ENCODE measurements at regions not wholly inside any gene's neighbourhood (a gene's known extent, or its start where the extent isn't known, plus 50 kb on each side); places are given as distances from the start of the nearest gene placed in this dataset.
"Not testable (repeated sequence)": the region's sequence is repeated elsewhere in the genome, so short reads cannot be mapped to it uniquely, and the experiment has no call there.

DNA sequence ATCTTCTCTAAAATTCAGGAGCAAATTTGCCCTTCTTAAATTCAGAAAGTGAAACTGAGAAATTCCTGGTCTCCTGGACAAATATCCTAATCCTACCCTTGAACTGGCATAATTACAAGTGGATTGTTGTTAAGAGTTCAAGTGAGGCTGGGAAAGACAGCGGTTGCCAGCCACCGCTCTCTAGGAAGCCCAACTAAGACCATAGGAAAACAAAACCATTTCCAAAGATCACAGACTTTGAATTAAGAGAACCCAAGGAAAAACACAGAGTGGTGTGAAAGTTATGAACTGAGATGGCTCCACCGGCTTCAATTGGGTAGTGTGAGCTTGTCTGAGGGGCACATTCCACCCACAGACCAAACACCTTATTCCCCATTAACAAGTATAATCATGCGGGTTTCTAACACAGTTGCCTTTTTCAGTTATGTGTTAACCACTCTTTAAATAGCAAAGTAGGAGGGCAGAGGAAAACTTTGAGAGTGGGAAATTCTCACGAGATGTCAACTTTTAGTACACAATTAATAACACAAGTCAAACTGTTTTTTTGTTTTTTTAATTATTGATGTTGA is 1628.8 kb upstream of the SEL1L start:
- no peak for DNase-seq

DNA sequence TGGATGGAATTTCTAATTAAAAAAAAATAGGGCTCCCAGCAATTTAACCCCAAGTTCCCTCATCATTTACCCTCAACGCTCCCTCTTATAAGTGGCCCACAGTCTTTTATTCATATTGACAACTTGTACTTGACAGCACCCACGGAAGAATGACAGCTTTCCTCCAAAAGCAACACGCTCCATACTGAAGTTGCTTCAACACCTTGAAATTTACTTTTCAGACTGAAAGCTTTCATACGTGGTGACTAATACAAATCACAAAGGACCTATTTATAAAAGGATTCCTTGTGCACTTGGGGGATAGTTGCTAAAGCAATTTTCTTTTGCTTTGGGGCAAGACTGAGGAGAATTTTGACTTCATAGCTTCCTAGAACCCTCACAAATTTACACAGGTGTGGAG is 1629.4 kb upstream of the SEL1L start:
- DNase-seq = no peak

DNA sequence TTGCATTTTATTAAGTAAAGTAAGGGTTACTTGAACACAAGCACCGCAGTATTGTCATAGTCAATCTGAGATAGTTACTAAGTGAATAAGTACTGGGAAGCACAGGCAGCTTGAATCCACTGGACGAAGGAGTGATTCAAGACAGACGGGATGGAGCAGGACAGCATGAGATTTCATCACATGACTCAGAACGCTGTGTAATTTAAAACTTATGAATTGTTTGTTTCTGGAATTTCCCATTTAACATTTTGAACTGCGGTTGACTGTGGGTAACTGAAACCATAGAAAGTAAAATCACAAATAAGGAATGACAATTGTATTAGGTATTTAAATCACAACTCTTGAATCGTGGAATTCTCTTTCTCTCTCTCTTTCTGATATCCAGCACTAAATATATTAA is 1630.4 kb upstream of the SEL1L start:
- DNase-seq = no peak

DNA sequence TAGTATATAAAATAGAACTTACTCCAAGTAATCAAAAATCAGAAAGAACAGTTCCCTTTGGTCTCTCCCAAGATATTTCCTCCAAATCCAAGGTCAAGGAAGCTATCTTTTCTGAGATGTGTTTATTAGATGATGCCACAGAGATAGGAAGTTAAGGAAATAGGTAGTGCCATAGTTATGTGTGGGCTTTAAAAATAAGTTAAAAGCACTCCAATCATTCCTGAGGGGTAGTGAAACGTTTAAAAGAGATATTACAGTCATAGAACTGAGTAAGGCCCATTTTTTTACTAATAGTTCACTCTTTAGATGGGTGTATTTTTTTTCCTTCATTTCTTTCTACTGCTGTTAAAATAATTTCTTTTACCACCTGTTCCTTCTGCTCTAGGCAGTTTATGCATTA is 1630.9 kb upstream of the SEL1L start:
- DNase-seq = no peak

DNA sequence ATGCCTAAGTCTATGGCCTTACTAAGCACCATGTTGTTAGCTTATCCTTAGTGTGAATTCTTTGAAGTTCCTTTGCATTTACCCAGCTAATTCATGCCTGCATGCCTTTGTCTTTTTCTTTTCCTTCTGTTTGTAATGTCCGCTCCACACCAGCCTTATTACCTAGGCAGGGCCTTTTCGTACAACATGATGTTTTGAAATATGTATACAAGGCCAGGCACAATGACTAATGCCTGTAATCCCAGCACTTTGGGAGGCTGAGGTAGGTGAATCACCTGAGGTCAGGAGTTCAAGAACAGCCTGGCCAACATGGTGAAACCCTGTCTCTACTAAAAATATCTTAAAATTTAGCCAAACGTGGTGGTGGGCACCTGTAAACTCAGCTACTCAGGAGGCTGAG is 1636.5 kb upstream of the SEL1L start:
- no peak for DNase-seq

DNA sequence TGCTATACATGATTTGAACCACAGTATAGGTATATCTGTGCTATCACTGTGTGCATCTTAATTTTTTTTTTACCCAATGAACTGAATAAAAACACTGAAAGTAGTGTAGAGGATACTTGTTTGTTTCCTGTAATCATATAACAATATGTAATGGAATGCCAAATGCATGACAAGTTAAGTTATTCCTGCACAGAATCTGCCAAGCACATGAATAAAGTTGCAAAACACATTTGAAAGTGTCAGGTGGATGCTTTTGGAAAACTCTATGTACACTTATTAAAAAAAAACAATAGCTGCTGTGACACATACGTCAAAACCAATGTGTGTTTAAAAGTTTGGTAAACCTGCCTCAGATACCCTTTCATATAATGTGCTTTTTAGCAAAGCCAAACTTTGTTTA is 1638.1 kb upstream of the SEL1L start:
- no peak for DNase-seq

DNA sequence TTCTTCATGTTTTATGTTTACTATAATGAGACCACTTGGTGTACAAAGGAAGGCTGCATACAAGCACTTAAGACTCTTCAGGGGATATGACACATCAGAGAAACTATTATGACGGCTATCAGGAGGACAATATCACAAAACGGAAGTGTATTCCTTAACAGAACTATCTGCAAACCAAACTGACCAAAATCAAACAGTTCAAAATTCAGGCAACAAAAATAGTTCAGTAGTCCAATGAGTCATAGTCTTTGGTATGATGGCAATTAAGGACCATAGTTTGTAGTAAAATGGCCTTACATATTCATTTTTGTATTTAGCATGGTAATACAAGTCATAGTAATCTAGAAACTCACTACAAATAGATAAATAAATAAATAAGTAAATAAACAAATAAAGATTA is 1638.7 kb upstream of the SEL1L start:
- no peak for DNase-seq

DNA sequence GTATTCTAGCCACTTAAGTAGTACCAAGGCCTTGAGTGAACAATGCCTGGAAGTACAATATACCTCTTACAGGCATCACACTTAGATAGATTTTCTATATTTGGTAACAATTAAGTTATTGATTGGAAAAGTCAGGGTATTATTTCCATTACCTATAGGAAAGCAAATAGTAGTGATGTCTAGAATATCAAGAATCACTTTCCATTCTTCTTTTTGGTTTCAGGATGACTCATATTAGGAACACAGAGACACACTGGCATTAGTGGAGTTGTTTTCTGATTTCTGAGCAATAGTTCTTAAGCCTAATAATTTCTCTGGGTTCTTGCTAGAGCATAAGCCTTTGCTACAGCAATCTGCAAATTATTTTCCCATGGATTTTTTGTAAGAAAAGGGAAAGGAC is 1640.0 kb upstream of the SEL1L start:
- DNase-seq = no peak

DNA sequence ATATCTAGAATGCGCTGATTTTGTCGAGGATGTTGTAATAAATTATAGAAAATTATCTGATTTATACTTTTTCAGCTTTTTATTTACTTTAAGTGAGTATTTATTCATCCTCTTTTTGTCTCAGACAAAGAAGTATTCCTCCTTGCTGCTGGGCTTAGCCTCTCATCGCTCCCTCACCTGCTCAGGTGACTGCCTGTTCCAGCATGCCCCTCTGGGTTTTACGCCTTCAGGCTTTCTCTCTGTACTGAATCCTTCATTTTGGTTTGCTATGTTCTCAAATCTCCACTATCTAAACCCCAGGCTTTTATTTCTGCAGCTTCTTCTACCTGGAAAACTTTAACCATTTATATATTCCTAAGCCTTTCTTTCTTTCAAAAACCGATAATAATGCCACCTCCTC is 1650.9 kb upstream of the SEL1L start:
- no peak for DNase-seq

DNA sequence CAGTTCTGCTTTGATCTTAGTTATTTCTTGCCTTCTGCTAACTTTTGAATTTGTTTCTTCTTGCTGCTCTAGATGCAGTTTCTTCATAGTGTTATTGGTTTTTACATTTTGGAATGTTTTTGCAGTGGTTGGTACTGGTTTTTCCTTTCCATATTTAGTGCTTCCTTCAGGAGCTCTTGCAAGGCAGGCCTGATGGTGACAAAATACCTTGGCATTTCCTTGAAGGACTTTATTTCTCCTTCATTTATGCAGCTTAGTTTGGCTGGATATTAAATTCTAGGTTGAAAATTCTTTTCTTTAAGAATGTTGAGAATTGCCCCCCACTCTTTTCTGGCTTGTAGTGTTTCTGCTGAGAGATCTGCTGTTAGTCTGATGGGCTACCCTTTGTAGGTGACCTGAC is 1654.7 kb upstream of the SEL1L start:
- DNase-seq = not testable (repeated sequence)

DNA sequence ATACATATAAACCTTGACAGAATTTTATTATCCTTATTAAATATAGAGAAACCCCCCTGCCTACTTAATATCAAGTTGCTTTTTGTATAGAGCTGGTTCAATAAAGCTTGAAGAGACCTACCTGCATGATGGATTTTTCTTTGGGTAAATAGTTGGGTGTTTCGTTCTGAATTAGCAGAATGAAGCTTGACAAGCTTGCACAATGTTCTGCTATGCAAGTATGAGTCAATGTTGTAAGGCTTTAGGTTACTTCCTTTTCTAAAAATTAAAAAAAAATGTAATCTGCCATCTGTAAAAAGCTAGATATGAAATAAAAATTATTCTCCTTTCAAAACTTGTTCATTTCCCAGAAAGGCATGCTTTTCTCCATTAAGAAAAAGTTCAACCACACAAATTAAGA is 1662.6 kb upstream of the SEL1L start:
- no peak for DNase-seq

DNA sequence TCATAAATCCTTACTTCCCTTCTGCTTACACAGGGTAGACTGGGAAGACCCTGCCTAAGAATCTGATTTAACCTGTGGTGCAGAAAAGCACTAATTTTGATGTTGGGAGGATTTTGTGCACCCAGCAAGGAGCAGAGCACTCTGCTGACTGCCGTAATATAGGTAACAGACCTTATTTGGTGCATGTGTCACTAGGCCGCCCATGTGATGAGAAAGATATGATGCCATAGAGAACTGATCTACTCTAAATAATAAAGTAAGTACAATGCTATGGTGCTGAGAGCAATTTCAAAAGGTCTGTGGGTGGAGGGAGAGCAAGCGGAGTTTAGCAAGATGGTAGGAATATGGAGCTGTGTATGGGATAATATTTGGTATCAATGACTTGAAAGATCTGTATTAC is 1663.6 kb upstream of the SEL1L start:
- DNase-seq = no peak

DNA sequence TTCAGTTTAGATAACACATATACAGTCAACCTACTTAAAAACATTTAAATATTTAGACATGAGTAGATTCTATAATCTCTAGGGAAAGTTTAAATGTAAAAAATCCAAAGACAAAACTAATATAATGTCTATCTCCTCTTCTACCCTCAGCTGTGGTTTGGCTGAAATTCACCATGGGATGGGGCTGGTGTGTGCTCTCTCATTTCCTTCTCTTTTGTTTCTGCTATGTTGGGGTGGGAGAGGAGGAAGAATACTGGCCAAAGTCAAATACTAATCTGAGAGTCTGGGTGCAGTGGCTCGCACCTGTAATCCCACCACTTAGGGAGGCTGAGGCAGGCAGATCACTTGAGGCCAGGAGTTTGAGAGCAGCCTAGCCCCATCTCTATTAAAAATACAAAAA is 1673.9 kb upstream of the SEL1L start:
- no peak for DNase-seq

DNA sequence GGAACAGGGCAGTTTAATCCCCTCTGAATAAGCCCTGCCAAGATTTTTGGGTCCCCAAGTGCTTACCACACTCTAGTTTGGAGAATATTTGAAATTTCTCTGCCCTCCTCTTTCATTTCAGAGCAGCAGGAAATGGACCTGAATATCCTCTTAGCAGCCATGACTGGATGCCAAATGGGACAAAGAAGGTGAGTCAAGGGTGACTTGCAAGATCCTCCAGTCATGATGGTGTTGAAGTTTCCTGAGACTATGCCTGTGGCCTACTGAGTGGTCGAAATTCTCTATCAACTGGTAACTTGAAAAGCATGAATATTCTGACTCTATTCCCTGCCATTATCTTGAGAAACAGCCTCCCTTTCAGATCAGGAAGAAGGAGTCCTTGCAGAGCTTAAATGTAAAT is 1674.7 kb upstream of the SEL1L start:
- no peak for DNase-seq

DNA sequence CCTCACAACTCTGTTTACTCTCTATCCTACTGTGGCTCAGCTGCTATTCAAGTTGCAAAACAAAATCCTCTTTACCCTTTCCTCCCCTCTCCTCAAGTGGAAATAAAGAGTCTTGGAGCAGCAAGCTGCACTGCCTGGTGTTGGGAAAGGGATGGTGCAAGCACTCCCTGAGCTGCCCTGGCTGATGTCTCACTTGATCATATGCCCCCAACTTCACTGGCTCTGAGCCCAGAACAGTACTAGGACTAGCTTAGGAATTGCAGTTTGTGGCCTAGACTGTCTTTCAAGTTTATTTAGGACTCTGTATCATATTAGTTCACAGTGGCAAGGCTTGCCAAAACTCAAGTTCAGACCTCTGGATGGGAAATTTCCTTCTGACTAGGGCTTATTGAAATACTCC is 1683.8 kb upstream of the SEL1L start:
- DNase-seq = no peak

DNA sequence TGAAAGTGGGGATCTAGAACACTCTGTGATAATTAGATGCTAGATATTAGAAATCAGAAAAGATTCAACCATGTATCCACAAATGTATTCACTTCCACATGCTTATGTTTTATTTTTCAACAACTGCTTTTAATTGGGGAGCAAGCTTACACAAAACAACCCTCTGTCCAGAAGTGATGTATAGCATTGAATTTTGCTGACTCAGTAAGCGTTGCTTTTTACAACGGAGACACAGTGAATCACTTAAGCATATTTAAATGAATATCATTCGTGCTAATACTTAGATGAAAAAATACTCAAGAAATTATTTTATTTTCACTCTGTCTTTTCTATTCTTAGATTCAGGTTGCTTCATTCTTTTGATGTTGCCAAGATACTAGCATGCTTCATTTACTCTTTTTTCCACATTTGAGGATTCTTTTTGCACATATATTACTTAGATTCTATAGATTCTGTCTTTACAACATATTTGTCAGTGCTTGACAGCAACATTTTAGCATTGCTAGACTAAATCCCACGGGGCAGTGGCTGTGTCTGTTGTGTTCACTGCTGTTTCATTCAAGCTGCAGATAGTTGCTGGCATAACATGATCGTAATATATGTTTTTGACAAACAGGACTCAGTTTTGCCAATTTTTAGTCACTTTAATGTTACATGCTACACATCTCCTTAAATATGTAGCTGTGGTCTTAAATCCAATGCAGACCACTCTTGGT is 1714.4 kb upstream of the SEL1L start:
- DNase-seq = no peak

DNA sequence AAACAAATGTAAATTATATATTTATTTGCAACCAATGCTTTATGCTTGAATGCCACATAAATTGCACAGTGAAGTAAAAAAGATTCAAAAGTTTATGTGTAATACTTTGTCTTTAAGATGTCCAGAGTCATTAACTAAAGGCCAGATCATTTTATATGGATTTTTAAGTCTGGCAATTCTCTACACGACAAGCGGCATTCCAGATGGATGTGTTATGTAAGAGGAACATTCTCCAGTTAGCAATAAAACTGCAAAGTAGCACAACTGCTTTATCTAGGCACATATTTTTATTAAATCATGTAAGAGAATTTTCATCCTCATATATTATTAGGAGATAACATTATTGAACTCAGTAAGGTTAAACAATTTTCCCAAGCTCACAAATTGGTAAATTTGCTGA is 1717.7 kb upstream of the SEL1L start:
- no peak for DNase-seq

DNA sequence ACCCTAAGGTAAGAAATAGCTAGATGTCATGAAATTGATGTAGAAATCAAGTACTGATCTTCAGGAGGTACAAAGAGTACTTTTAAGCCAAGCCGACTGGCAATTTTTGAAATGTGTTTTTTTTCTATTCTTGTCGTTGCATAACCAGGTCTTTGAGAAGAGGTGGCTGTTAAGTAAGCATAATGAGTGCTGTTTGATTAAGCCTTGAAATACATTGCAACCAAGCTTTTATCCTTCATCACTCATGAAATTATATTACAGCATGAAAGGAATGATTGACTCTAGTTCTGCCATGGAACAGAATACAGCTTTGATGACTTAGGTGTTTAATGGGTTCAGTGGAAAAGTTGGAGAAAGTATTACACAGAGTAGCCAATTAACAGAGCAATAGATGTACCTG is 1720.2 kb upstream of the SEL1L start:
- no peak for DNase-seq

DNA sequence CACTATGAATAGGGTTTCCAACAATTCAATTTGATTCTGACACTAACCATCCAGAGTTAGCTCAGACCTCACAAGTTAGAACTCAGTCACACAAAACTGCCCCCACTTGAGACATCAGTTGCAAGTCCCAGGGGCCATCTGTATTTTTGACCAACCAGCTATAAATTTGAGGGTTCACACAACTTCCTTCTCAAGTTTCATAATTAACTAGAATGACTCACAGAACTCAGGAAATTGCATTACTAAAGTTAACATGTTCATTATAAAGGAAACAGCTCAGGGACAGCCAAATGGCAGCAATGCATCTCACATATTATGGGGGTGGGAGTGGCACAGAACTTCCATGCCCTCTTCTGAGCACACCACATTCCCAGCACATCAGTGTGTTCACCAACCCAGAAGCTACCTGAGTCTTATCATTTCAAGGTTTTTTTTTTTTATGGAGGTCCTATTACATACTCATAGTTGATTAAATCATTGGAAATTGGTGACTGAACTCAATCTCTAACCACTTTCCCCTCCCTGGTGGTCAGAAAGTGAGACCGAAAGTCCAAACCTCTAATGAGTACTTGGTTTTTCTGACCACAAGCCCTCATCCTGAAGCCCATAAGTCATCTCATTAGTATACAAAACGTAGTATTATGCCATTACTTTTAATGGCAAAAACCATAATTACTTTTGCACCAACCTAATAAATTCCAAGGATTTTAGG is 1721.5 kb upstream of the SEL1L start:
- no peak for DNase-seq

DNA sequence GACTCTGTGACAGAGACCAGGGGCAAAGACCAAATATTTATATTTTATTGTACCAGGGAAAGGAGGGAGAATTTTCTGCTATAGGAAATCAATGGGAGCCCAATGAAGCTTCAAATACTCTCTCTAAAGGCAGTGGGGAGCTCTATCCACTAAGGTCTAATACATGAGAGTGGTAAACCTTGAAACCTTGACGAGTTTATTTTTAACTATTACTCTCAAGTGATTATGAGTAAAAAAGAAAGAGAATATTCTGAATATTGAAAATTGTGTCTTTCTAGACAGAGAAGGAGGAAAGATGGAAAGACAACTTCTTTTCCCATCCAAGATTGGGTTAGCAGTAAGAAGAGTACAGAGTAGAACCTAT is 1722.1 kb upstream of the SEL1L start:
- no peak for DNase-seq

DNA sequence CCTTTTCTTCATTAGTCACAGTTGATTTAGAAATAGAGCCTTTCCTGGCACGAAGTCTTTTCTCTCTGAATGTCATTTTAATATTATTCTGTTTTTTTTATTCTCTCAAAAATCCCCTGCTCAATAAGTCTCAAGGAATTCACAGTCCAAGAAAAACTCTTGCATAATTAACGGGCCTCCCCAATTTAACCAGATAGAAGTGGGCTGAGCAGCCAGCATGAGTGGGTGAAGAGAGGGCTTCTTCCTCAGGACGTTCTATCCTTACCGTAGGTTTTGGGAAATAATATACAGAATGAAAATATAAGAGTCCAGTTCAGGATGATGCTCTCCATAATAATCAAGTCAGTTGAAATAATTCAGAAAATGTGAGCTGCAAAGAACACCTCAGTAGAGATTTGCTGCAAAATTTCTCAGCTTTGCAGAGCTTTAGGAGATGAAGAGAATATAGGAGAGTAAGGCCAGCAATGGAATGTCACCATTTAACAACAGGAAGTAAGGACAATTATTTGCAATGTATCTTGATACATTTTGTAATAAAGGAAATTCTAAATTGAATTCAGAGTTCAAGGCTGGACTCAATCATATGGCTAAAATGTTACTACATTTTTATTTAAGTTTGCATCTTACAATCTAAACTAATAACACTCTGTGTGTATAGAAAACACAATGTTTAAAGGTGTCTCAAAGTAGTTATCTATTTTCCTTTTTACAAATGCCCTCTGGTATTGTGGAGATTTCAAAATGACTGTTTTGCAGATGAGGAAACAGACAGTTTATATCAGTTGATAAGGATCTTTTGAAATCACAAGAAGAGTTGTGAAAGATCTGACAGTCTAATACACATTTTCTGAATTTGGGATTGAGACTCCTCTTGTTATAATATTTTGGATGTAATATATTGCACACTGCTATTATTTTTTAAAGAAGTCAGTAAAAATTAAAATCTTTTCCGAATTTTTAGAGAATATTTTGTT is 1724.1 kb upstream of the SEL1L start:
- no peak for DNase-seq

DNA sequence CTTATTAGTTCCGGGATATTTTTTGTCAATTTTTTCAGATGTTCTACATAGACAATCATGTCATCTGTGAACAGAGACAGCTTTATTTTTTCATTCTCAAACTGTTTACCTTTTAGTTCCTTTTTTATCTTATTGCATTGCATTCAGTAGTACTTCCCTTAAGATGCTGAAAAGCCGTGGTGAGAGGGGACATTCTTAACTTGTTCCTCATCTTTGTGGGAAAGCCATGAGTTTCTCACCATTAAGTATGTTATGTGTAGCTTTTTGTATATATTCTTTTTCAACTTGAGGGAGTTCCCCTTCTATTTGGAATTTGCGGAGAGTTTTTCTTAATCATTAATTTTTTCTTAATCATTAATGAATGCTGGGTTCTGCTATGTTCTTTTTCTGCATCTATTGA is 1727.1 kb upstream of the SEL1L start:
- DNase-seq = no peak

DNA sequence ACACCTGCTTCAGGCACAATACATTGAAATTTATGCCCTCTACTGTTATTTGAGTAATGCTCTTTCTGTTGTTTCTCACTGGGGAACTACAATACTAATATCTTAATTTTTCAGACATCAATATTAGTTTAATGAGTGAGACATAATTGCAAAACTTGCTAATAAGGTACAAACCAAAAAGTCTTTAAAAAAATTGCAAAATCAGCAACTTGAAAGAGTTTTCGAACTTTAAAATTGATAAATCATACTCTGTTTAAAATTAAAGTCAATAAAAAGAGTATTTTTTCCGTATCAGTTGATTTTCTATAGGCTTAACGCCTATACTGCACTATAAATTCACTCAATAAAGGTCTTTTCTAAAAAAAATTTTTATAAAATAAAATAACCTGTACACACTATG is 1735.9 kb upstream of the SEL1L start:
- DNase-seq = no peak

DNA sequence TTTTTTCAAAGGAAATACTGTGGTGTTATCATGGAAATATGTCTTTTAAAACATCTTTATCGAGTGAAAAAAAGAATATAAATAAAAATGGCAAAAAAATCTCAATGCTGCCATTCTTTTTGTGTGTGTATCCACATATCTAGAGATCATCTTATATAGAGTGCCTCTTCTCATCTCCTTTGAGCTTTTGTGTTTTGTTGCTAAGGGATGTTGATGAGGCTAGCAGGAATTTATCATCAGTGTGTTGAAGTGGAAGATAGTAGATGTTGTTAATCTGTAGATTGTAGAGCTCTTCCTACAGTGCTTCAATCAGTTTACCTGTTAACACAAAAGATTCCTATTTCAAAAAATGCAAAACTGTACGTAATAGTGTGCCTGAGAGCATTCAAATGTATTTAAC is 1738.0 kb upstream of the SEL1L start:
- DNase-seq = no peak
